ENCODE measurements at regions not wholly inside any gene's neighbourhood (a gene's known extent, or its start where the extent isn't known, plus 50 kb on each side); places are given as distances from the start of the nearest gene placed in this dataset.
A peak's percentile ranks its signal among the peaks of the same experiment; 100 is the strongest.
"Not testable (repeated sequence)": the region's sequence is repeated elsewhere in the genome, so short reads cannot be mapped to it uniquely, and the experiment has no call there.

DNA sequence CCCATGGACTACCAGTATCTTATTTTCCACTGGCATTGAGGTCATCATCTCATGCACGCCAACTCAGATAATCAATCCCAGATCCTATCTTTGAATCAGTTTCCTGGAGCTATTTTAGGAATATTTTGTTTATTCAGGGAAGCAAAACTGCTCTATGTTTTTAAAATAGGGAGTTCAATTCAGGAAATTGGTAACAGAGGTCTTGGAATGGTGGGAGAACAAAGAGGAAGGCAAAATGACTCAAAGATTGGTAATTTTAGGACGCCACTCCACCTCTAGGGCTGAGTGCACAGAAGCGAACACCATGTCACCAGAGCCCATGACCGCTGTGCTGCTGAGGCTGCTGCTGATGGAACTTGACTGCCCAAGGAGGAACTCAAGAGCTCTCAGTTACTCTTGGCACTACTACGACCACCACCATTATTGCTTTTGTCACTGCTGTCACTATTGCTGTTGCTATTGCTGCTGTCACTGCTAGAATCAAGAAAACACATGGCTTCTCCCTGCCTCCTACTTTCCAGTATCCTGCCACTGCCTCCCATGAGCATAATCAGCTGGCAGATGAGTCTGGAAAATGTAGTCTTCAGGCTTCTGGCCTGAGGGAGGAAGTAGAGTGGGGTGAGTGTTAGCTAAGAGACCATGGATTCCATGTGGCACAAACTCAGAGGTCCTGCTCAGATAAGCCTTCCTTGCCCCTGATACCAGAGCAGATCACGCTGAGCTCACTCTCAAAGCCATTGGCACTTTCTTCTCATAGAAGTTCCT lies 71.6 kb upstream of the CNIH3 start:
- Histone ChIP-seq H3K4me1 (ENCODE audit: insufficient read depth, low read length) (no peaks in the 10 kb centered on the region), H3K9me3 (ENCODE audit: low read length) (no peaks in the 10 kb centered on the region), H3K27ac (ENCODE audit: low read depth, low read length) (no peak overlapping the region), H3K27me3 (ENCODE audit: insufficient read depth, low read length, poor library complexity, severe bottlenecking) (no peaks in the 10 kb centered on the region), H3K4me3 (ENCODE audit: low read length) (no peak overlapping the region), H3K36me3 (ENCODE audit: insufficient read depth, low read length) (no peaks in the 10 kb centered on the region)
- ChIA-PET CTCF (interaction anchor here (1.0 to 1.2 kb wide), 2 partner anchors 31 to 100 kb away, joined by 3 to 5 read pairs; no protein-coding TSS in a partner anchor), POLR2A (no interaction called here)
- Mint-ChIP-seq H3K27ac (peak overlapping the region in 1 of 8 donors; percentile 4), H3K4me1 (peaks cover 8 to 13% (median 12%) of the 10 kb centered on the region in 3 donors), H3K4me3 (no peak overlapping the region), H3K27me3 (peaks cover 0 to 6% of the 10 kb centered on the region in 2 donors), H3K36me3 (no peaks in the 10 kb centered on the region), H3K9me3 (no peaks in the 10 kb centered on the region)
- DNase-seq = no peak

DNA sequence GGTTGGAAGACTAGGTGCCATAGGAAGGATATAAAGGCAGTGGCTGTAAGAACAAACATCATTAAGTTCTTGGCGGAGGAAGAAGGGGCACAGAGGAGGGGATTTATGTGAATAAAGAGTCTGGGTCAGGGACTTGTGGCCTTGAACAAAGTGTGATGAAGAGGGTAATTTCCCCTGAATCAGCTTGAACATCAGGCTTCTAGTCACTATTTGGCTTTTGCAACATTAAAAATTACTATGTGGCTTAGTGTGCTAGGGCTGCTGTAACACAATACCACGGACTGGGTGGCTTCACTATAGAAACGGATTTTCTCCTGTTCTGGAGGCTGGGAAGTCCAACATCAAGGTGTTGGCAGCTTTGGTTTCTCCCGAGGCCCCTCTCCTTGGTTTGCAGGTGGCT lies 70.5 kb upstream of the CNIH3 start:
- Mint-ChIP-seq H3K27me3 (no peaks in the 10 kb centered on the region), H3K4me3 (no peak overlapping the region), H3K27ac (no peak overlapping the region), H3K9me3 (no peaks in the 10 kb centered on the region), H3K4me1 (peaks cover 8 to 13% (median 12%) of the 10 kb centered on the region in 3 donors), H3K36me3 (no peaks in the 10 kb centered on the region)
- H3K27ac ChIP-seq (ENCODE audit: low read depth, low read length) = no peak overlapping the region
- DNase-seq = no peak
- CTCF ChIA-PET = interaction anchor here (1.0 to 1.2 kb wide), 2 partner anchors 32 to 99 kb away, joined by 3 to 5 read pairs; no protein-coding TSS in a partner anchor
- no peaks in the 10 kb centered on the region for H3K36me3 ChIP-seq (ENCODE audit: insufficient read depth, low read length)
- H3K9me3 ChIP-seq (ENCODE audit: low read length) = no peaks in the 10 kb centered on the region
- H3K4me3 ChIP-seq (ENCODE audit: low read length) = no peak overlapping the region
- no peaks in the 10 kb centered on the region for H3K27me3 ChIP-seq (ENCODE audit: insufficient read depth, low read length, poor library complexity, severe bottlenecking)
- H3K4me1 ChIP-seq (ENCODE audit: insufficient read depth, low read length) = no peaks in the 10 kb centered on the region
- POLR2A ChIA-PET = no interaction called here

DNA sequence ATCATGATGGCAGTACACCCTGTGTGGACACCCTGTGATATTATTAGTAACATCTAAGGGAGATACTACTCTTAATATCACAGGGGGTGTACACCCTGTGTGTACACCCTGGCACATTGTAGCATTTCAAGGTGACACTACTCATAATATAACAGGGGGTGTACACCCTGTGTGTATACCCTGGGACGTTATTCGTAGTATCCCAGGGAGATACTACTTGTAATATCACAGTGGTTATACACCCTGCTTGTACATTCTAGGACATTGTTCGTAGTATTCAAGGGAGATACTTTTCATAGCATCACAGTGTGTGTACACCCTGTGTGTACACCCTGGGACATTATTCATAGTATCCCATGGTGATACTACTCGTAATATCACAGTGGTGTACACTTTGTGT lies 67.4 kb upstream of the CNIH3 start:
- no peak overlapping the region for H3K27ac ChIP-seq (ENCODE audit: low read depth, low read length)
- H3K36me3 ChIP-seq (ENCODE audit: insufficient read depth, low read length) = no peaks in the 10 kb centered on the region
- H3K4me3 Mint-ChIP-seq = no peak overlapping the region
- H3K4me3 ChIP-seq (ENCODE audit: low read length) = no peak overlapping the region
- H3K36me3 Mint-ChIP-seq = no peaks in the 10 kb centered on the region
- no peak overlapping the region for H3K27ac Mint-ChIP-seq
- H3K9me3 ChIP-seq (ENCODE audit: low read length) = no peaks in the 10 kb centered on the region
- H3K4me1 Mint-ChIP-seq = peaks cover under 1 to 3% (median 3%) of the 10 kb centered on the region in 3 donors
- no peaks in the 10 kb centered on the region for H3K4me1 ChIP-seq (ENCODE audit: insufficient read depth, low read length)
- no peaks in the 10 kb centered on the region for H3K9me3 Mint-ChIP-seq
- DNase-seq = no peak
- CTCF ChIA-PET = no interaction called here
- H3K27me3 ChIP-seq (ENCODE audit: insufficient read depth, low read length, poor library complexity, severe bottlenecking) = no peaks in the 10 kb centered on the region
- POLR2A ChIA-PET = no interaction called here
- H3K27me3 Mint-ChIP-seq = no peaks in the 10 kb centered on the region

GRCh38 chr1:224551189-224551588 lies 64.9 kb upstream of the CNIH3 start:
- CTCF ChIA-PET; H3K4me1 ChIP-seq (ENCODE audit: insufficient read depth, low read length); H3K9me3 Mint-ChIP-seq; H3K36me3 ChIP-seq (ENCODE audit: insufficient read depth, low read length); H3K4me1 Mint-ChIP-seq; DNase-seq; H3K36me3 Mint-ChIP-seq; H3K27ac Mint-ChIP-seq; H3K27me3 ChIP-seq (ENCODE audit: insufficient read depth, low read length, poor library complexity, severe bottlenecking); H3K9me3 ChIP-seq (ENCODE audit: low read length); H3K27me3 Mint-ChIP-seq; H3K27ac ChIP-seq (ENCODE audit: low read depth, low read length); POLR2A ChIA-PET; H3K4me3 Mint-ChIP-seq; H3K4me3 ChIP-seq (ENCODE audit: low read length): not testable (repeated sequence)

DNA sequence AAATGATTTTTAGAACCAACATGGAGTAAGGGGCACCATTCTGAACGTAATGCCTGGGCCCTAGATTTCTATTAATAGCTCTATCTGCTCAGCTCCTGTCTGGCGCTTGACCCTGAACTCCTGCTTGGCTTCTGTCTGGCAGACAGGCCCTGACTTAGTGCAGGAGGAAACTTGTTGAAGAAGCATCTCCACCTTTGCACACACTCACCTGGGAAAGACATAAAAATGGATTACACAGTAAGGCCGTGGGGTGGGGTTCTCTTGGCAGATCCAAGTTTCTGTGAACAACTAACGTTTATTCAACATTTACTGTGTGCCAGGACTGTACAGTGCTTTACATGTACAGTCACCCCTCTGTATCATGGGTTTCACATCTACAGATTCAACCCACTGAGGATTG lies 62.1 kb upstream of the CNIH3 start:
- CTCF ChIA-PET = no interaction called here

DNA sequence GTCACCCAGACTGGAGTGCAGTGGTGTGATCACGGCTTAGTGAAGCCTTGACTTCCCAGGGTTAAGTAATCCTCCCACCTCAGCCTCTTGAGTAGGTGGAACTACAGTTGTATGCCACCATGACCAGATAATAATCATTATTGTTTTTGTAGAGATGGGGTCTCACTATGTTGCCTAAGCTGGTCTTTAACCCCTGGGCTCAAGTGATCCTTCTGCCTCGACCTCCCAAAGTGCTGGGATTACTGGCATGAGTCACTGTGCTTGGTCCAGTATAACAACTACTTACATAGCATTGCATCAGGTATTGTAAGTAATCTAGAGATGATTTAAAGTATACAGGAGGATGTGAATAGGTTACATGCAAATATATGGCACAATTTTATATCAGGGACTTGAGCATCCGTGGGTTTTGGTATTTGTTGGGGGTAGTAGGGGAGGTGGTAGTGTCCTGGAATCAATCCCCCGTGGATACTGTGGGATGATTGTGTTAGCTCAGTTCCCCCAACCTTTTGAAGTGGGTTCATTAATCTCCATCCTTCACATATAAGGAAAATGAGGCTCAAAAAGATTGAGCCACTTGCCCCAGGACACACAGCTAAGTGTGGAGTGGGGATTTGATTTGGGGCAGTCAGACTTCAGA lies 61.4 kb upstream of the CNIH3 start:
- Mint-ChIP-seq H3K27me3 (no peaks in the 10 kb centered on the region), H3K36me3 (no peaks in the 10 kb centered on the region), H3K4me3 (no peak overlapping the region), H3K9me3 (no peaks in the 10 kb centered on the region), H3K27ac (no peak overlapping the region), H3K4me1 (no peaks in the 10 kb centered on the region)
- DNase-seq = no peak
- Histone ChIP-seq H3K9me3 (ENCODE audit: low read length) (no peaks in the 10 kb centered on the region), H3K4me3 (ENCODE audit: low read length) (no peak overlapping the region), H3K27ac (ENCODE audit: low read depth, low read length) (no peak overlapping the region), H3K36me3 (ENCODE audit: insufficient read depth, low read length) (no peaks in the 10 kb centered on the region), H3K4me1 (ENCODE audit: insufficient read depth, low read length) (no peaks in the 10 kb centered on the region), H3K27me3 (ENCODE audit: insufficient read depth, low read length, poor library complexity, severe bottlenecking) (no peaks in the 10 kb centered on the region)
- ChIA-PET POLR2A (no interaction called here), CTCF (no interaction called here)

More for the DNA sequence above, 62.1 kb upstream of the CNIH3 start:
- Histone ChIP-seq H3K27me3 (ENCODE audit: insufficient read depth, low read length, poor library complexity, severe bottlenecking) (no peaks in the 10 kb centered on the region), H3K27ac (ENCODE audit: low read depth, low read length) (no peak overlapping the region), H3K4me3 (ENCODE audit: low read length) (no peak overlapping the region), H3K9me3 (ENCODE audit: low read length) (no peaks in the 10 kb centered on the region), H3K36me3 (ENCODE audit: insufficient read depth, low read length) (no peaks in the 10 kb centered on the region), H3K4me1 (ENCODE audit: insufficient read depth, low read length) (no peaks in the 10 kb centered on the region)
- Mint-ChIP-seq H3K36me3 (no peaks in the 10 kb centered on the region), H3K4me3 (no peak overlapping the region), H3K27me3 (no peaks in the 10 kb centered on the region), H3K4me1 (no peaks in the 10 kb centered on the region), H3K9me3 (no peaks in the 10 kb centered on the region), H3K27ac (no peak overlapping the region)
- no peak for DNase-seq
- POLR2A ChIA-PET = no interaction called here

- Mint-ChIP-seq H3K27ac (peak overlapping the region in 1 of 8 donors; percentile 70), H3K4me3 (no peak overlapping the region), H3K27me3 (peaks cover 0 to 4% of the 10 kb centered on the region in 2 donors), H3K36me3 (no peaks in the 10 kb centered on the region), H3K4me1 (no peaks in the 10 kb centered on the region), H3K9me3 (no peaks in the 10 kb centered on the region)
- no peaks in the 10 kb centered on the region for H3K36me3 ChIP-seq (ENCODE audit: insufficient read depth, low read length)
- no peaks in the 10 kb centered on the region for H3K9me3 ChIP-seq (ENCODE audit: low read length)
- ChIA-PET CTCF (no interaction called here), POLR2A (no interaction called here)
- H3K27ac ChIP-seq (ENCODE audit: low read depth, low read length) = no peak overlapping the region
- no peaks in the 10 kb centered on the region for H3K27me3 ChIP-seq (ENCODE audit: insufficient read depth, low read length, poor library complexity, severe bottlenecking)
- no peak overlapping the region for H3K4me3 ChIP-seq (ENCODE audit: low read length)
- DNase-seq = no peak
- H3K4me1 ChIP-seq (ENCODE audit: insufficient read depth, low read length) = no peaks in the 10 kb centered on the region
Measured at GRCh38 chr1:224558904-224559303, 57.2 kb upstream of the CNIH3 start.

DNA sequence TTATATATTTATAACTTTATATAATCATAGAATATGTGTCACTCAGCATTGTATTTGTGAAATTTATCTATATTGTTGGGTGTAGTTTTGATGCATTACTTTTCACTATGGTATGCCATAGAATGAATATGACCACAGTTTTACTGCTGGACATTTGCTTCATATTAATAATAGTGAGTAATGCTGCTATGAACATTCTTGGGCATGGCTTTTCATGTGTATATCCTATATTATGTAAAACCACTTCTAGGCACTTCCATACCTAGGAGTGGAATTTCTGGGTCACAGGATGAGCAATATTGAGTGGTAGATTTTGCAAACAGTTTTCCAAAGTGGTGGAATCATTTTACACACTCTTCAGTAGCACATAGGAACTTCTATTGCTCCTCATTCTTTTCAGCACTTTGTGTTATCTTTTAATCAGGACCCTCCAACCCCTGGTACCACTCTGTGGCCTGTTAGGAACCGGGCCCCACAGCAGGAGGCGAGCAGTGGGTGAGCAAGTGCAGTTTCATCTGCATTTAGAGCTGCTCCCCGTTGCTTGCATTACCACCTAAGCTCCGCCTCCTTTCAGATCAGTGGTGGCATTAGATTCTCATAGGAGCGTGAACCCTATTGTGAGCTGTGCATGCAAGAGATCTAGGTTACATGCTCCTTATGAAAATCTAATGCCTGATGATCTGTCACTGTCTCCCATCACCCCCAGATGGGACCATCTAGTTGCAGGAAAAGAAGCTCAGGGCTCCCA lies 56.0 kb upstream of the CNIH3 start:
- Mint-ChIP-seq H3K4me1 (no peaks in the 10 kb centered on the region), H3K9me3 (no peaks in the 10 kb centered on the region)
- POLR2A ChIA-PET = no interaction called here

More for the DNA sequence above, 56.0 kb upstream of the CNIH3 start:
- Histone ChIP-seq H3K27ac (ENCODE audit: low read depth, low read length) (no peak overlapping the region), H3K4me1 (ENCODE audit: insufficient read depth, low read length) (no peaks in the 10 kb centered on the region), H3K36me3 (ENCODE audit: insufficient read depth, low read length) (no peaks in the 10 kb centered on the region), H3K27me3 (ENCODE audit: insufficient read depth, low read length, poor library complexity, severe bottlenecking) (no peaks in the 10 kb centered on the region), H3K4me3 (ENCODE audit: low read length) (no peak overlapping the region), H3K9me3 (ENCODE audit: low read length) (no peaks in the 10 kb centered on the region)
- Mint-ChIP-seq H3K27me3 (peaks cover 0 to 4% of the 10 kb centered on the region in 2 donors), H3K4me3 (no peak overlapping the region), H3K27ac (no peak overlapping the region), H3K36me3 (no peaks in the 10 kb centered on the region)
- CTCF ChIA-PET = interaction anchor here (1.3 kb wide), 1 partner anchor 84 kb away, joined by 3 read pairs; no protein-coding TSS in a partner anchor
- DNase-seq = no peak

Measured in CD8-positive, alpha-beta memory T cell (primary cell).